ENCODE measurements at regions not wholly inside any gene's neighbourhood (a gene's known extent, or its start where the extent isn't known, plus 50 kb on each side); places are given as distances from the start of the nearest gene placed in this dataset.
"Not testable (repeated sequence)": the region's sequence is repeated elsewhere in the genome, so short reads cannot be mapped to it uniquely, and the experiment has no call there.

DNA sequence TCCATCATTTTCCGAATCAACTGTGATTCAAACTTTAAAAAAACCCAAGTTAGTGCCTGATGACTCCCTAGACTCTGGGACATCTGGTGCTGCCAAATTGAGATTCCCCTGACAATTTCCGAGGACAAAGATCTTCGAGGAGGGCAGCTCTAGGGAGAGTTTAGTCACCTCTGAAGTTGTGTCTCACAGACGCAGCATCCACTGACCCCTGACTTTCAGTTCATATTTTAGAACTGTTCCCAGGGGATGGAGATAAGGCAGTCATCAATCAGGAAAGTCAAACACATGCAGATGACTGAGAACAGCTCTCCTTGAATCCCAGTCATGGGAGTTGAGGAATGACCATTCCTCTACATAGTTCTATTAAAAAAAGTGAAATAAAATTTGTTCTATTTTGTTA is 643.9 kb downstream of the TRIML1 start:
- Histone ChIP-seq H3K27me3 (no peaks in the 10 kb centered on the region), H3K27ac (no peak overlapping the region), H3K4me3 (no peak overlapping the region), H3K36me3 (no peaks in the 10 kb centered on the region), H3K9me3 (no peaks in the 10 kb centered on the region), H3K4me1 (no peaks in the 10 kb centered on the region)
- DNase-seq (ENCODE audit: low spot score in 2 of 2), result no peak
- intact Hi-C loops (cut with DNase I; ENCODE audit: low total_unique reads), result no loop called here
- TF ChIP-seq POLR2AphosphoS5 (IDR thresholded peaks at IDR 0.05) (no peak), POLR2A (IDR thresholded peaks at IDR 0.05) (no peak), CTCF (IDR thresholded peaks at IDR 0.05) (no peak)

GRCh38 chr4:188783606-188784160 is 644.4 kb downstream of the TRIML1 start:
- Histone ChIP-seq H3K4me1 (no peaks in the 10 kb centered on the region), H3K9me3 (no peaks in the 10 kb centered on the region), H3K27me3 (no peaks in the 10 kb centered on the region), H3K36me3 (no peaks in the 10 kb centered on the region), H3K27ac (no peak overlapping the region), H3K4me3 (no peak overlapping the region)
- TF ChIP-seq POLR2A (IDR thresholded peaks at IDR 0.05) (no peak), POLR2AphosphoS5 (IDR thresholded peaks at IDR 0.05) (no peak), CTCF (IDR thresholded peaks at IDR 0.05) (no peak)
- no peak for DNase-seq (ENCODE audit: low spot score in 2 of 2)
- intact Hi-C loops (cut with DNase I; ENCODE audit: low total_unique reads), result no loop called here

- H3K4me1 ChIP-seq; intact Hi-C loops (cut with DNase I; ENCODE audit: low total_unique reads); H3K27me3 ChIP-seq; H3K4me3 ChIP-seq; H3K27ac ChIP-seq; DNase-seq (ENCODE audit: low spot score in 2 of 2); H3K36me3 ChIP-seq: not testable (repeated sequence)
- H3K9me3 ChIP-seq, result peaks cover 0 to 14% of the 10 kb centered on the region in 2 donors
These were observed 657.4 kb downstream of the TRIML1 start for GRCh38 chr4:188796600-188796999.

DNA sequence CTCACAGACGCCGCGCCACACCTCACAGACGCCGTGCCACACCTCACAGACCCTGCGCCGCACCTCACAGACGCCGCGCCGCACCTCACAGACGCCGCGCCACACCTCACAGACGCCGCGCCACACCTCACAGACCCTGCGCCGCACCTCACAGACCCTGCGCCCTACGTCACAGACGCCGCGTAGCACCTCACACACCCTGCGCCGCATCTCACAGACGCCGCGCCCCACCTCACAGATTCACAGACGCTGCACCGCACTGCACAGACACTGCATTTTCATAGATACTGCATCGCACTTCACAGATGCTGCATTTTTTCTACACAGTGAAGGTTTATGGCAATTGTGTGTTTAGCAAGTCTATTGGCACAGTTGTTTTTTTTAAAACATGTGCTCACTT is 657.8 kb downstream of the TRIML1 start:
- intact Hi-C loops (cut with DNase I; ENCODE audit: low total_unique reads); H3K36me3 ChIP-seq; H3K27me3 ChIP-seq; H3K4me3 ChIP-seq; H3K27ac ChIP-seq; H3K4me1 ChIP-seq; DNase-seq (ENCODE audit: low spot score in 2 of 2): not testable (repeated sequence)
- peaks cover 0 to 14% of the 10 kb centered on the region in 2 donors for H3K9me3 ChIP-seq

DNA sequence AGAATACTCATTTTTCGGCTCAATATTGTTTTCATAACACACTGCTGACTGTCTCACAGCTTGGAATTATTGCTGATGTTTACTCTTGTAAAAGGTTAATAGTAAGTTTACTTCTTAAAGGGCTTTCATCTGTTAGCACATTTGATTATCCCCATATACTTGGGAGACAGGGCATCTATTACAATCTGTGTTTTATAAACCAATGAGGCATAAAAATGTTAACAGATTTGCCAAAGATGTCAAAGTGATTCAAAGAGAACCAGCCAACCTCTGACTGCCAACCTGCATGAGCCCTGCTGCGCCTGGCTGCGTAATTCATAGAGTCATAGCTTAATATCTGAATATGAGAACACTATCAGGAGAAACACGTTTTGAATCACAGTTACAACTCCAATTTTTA is 665.6 kb downstream of the TRIML1 start:
- Histone ChIP-seq H3K27ac (no peak overlapping the region), H3K9me3 (no peaks in the 10 kb centered on the region), H3K4me1 (no peaks in the 10 kb centered on the region), H3K4me3 (no peak overlapping the region), H3K27me3 (no peaks in the 10 kb centered on the region), H3K36me3 (no peaks in the 10 kb centered on the region)
- no peak for TF ChIP-seq POLR2AphosphoS5 (IDR thresholded peaks at IDR 0.05)
- TF ChIP-seq CTCF (IDR thresholded peaks at IDR 0.05), result no peak
- no peak for TF ChIP-seq POLR2A (IDR thresholded peaks at IDR 0.05)
- DNase-seq (ENCODE audit: low spot score in 2 of 2), result no peak
- intact Hi-C loops (cut with DNase I; ENCODE audit: low total_unique reads), result no loop called here

DNA sequence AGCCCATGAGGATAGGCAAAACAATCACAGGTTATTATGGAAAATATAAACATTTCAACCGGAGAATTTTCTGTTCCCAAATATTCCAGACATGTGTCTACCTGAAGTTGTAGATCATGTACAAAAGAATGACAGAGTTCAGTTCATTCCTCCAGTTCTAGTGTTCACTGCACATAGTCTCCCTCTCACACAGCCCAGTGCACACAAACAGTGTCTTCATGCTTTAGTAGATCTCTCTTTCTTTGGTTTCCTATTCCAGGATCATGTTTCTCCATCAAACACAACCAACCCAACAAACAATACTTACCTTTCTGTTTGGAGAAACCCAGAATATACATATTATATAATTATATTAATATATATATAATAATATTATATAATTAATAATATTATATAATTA is 671.9 kb downstream of the TRIML1 start:
- Histone ChIP-seq H3K27ac (no peak overlapping the region), H3K27me3 (no peaks in the 10 kb centered on the region), H3K4me3 (no peak overlapping the region), H3K9me3 (peaks cover 0 to 12% of the 10 kb centered on the region in 2 donors), H3K36me3 (no peaks in the 10 kb centered on the region), H3K4me1 (no peaks in the 10 kb centered on the region)
- intact Hi-C loops (cut with DNase I; ENCODE audit: low total_unique reads), result no loop called here
- no peak for TF ChIP-seq CTCF (IDR thresholded peaks at IDR 0.05)
- no peak for DNase-seq (ENCODE audit: low spot score in 2 of 2)
